SK-N-SH treated with all-trans-retinoic acid at 6 μM for 48 hours (cell line): ENCODE measurements at regions not wholly inside any gene's neighbourhood (a gene's known extent, or its start where the extent isn't known, plus 50 kb on each side); places are given as distances from the start of the nearest gene placed in this dataset.

Source experiments
- ATAC-seq: fragments of 200-7000 bp; cut with Tn5 transposase; 3 replicates; pipeline ENCODE4 v1.9.1; 2020; ENCODE audit warnings: mild to moderate bottlenecking, moderate library complexity
- ARNTL ChIP-seq: fragments of 450-650 bp; formaldehyde crosslinking; IDR thresholded peaks from 2 replicates; pipeline ENCODE4 v1.5.0; 2020; ENCODE audit warnings: low read depth, mild to moderate bottlenecking, moderate library complexity, borderline replicate concordance
- BACH2 ChIP-seq: fragments of 250-450 bp; sonication (Bioruptor Pico); IDR thresholded peaks from 2 replicates; pipeline ENCODE4 v1.9.0; 2021; ENCODE audit warnings: mild to moderate bottlenecking, borderline replicate concordance
- ESRRG ChIP-seq: fragments of 250-450 bp; sonication (Bioruptor Pico); IDR thresholded peaks from 2 replicates; pipeline ENCODE4 v1.6.1; 2021; ENCODE audit warnings: mild to moderate bottlenecking
- GLIS3 ChIP-seq: fragments of 250-450 bp; sonication (Bioruptor Pico); IDR thresholded peaks from 2 replicates; pipeline ENCODE4 v1.5.0; 2020; ENCODE audit warnings: mild to moderate bottlenecking, moderate library complexity
- ISL1 ChIP-seq: fragments of 250-450 bp; sonication (Bioruptor Pico); IDR thresholded peaks from 2 replicates; pipeline ENCODE4 v2.1.2; 2022; ENCODE audit warnings: mild to moderate bottlenecking, moderate library complexity
- OSR1 ChIP-seq: fragments of 250-450 bp; sonication (Bioruptor Pico); IDR thresholded peaks from 2 replicates; pipeline ENCODE4 v1.8.0; 2022; ENCODE audit warnings: moderate library complexity, mild to moderate bottlenecking, inconsistent platforms
- PPARA ChIP-seq: fragments of 250-450 bp; sonication (Bioruptor Pico); IDR thresholded peaks from 2 replicates; pipeline ENCODE4 v1.5.0; 2020; ENCODE audit warnings: mild to moderate bottlenecking, borderline replicate concordance
- RARB ChIP-seq: fragments of 250-450 bp; sonication (Bioruptor Pico); IDR thresholded peaks from 2 replicates; pipeline ENCODE4 v1.8.0; 2021; ENCODE audit warnings: mild to moderate bottlenecking, moderate library complexity
- SNAI2 ChIP-seq: fragments of 250-450 bp; sonication (Bioruptor Pico); IDR thresholded peaks from 2 replicates; pipeline ENCODE4 v1.5.0; 2020; ENCODE audit warnings: mild to moderate bottlenecking, moderate library complexity
- TCF4 ChIP-seq: fragments of 250-450 bp; sonication (Bioruptor Pico); IDR thresholded peaks from 2 replicates; pipeline ENCODE4 v1.8.0; 2021; ENCODE audit warnings: mild to moderate bottlenecking, moderate library complexity, borderline replicate concordance
- TOX ChIP-seq: fragments of 250-450 bp; sonication (Bioruptor Pico); IDR thresholded peaks from 2 replicates; pipeline ENCODE4 v1.8.0; 2021; ENCODE audit warnings: mild to moderate bottlenecking, moderate library complexity, borderline replicate concordance
- ZC3H10 ChIP-seq: fragments of 250-450 bp; sonication (Bioruptor Pico); IDR thresholded peaks from 2 replicates; pipeline ENCODE4 v1.5.1; 2021; ENCODE audit warnings: mild to moderate bottlenecking, moderate library complexity
- ZFP3 ChIP-seq: fragments of 250-450 bp; sonication (Bioruptor Pico); IDR thresholded peaks from 2 replicates; pipeline ENCODE4 v1.5.0; 2020; ENCODE audit warnings: mild to moderate bottlenecking, moderate library complexity
- ZFP30 ChIP-seq: fragments of 450-650 bp; formaldehyde crosslinking; IDR thresholded peaks from 2 replicates; pipeline ENCODE4 v1.5.0; 2022; ENCODE audit warnings: mild to moderate bottlenecking, moderate library complexity
- ZNF70 ChIP-seq: fragments of 450-650 bp; formaldehyde crosslinking; IDR thresholded peaks from 2 replicates; pipeline ENCODE4 v1.5.0; 2020; ENCODE audit warnings: mild to moderate bottlenecking, moderate library complexity
- ZNF8 ChIP-seq: fragments of 450-650 bp; formaldehyde crosslinking; IDR thresholded peaks from 2 replicates; pipeline ENCODE4 v1.5.0; 2020; ENCODE audit warnings: mild to moderate bottlenecking, moderate library complexity
- TF ChIP-seq, protein P1 (sequence below): fragments of 250-450 bp; sonication (Bioruptor Pico); IDR thresholded peaks from 2 replicates; pipeline ENCODE4 v1.5.1; 2020; ENCODE audit warnings: low read depth, mild to moderate bottlenecking, moderate library complexity
- TF ChIP-seq, protein P2 (sequence below): fragments of 250-450 bp; sonication (Bioruptor Pico); IDR thresholded peaks from 2 replicates; pipeline ENCODE4 v1.8.0; 2020; ENCODE audit warnings: mild to moderate bottlenecking, moderate library complexity, borderline replicate concordance
- TF ChIP-seq, protein P3 (sequence below): fragments of 250-450 bp; sonication (Bioruptor Pico); IDR thresholded peaks from 2 replicates; pipeline ENCODE4 v1.5.1; 2021; ENCODE audit warnings: mild to moderate bottlenecking, moderate library complexity
- TF ChIP-seq, protein P4 (sequence below): fragments of 250-450 bp; sonication (Bioruptor Pico); IDR thresholded peaks from 2 replicates; pipeline ENCODE4 v1.8.0; 2021; ENCODE audit warnings: low read depth, mild to moderate bottlenecking, moderate library complexity, borderline replicate concordance
- TF ChIP-seq, protein P5 (sequence below): fragments of 250-450 bp; sonication (Bioruptor Pico); IDR thresholded peaks from 2 replicates; pipeline ENCODE4 v1.5.0; 2020; ENCODE audit warnings: mild to moderate bottlenecking, moderate library complexity

DNA sequence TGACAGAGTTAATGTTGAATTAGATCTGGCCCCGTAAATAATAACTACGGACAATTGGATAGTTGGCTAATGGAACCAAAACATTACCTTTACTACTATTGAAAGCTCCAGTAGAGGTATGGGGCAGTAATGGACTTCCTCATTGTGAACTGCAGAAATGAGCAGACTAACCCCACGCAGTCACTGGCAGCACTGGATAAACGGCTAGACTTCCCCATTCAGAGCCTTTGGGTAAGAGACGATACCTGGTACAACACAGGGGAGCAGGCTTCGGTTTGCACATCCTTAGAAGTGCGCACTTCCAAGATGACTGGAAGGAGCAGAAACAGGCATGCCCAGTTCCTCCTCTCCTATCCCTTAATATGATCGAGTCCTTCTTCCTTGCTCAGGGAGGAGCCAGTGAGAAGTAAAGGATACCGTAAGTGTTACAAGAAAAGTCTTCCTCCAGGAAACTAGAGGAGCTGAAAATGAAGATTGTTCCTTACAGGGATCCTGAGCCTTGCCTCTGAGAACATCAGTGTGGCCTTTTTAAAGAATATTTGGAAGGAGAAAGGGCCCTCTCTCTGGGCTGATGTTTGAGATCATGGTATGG is 100.5 kb upstream of the NECTIN3 start (continued):
- TF ChIP-seq, protein P1, sequence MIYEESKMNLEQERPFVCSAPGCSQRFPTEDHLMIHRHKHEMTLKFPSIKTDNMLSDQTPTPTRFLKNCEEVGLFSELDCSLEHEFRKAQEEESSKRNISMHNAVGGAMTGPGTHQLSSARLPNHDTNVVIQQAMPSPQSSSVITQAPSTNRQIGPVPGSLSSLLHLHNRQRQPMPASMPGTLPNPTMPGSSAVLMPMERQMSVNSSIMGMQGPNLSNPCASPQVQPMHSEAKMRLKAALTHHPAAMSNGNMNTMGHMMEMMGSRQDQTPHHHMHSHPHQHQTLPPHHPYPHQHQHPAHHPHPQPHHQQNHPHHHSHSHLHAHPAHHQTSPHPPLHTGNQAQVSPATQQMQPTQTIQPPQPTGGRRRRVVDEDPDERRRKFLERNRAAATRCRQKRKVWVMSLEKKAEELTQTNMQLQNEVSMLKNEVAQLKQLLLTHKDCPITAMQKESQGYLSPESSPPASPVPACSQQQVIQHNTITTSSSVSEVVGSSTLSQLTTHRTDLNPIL (CRISPR knock-in tag), result no peak
- TF ChIP-seq ZNF8 (CRISPR knock-in tag), result no peak

DNA sequence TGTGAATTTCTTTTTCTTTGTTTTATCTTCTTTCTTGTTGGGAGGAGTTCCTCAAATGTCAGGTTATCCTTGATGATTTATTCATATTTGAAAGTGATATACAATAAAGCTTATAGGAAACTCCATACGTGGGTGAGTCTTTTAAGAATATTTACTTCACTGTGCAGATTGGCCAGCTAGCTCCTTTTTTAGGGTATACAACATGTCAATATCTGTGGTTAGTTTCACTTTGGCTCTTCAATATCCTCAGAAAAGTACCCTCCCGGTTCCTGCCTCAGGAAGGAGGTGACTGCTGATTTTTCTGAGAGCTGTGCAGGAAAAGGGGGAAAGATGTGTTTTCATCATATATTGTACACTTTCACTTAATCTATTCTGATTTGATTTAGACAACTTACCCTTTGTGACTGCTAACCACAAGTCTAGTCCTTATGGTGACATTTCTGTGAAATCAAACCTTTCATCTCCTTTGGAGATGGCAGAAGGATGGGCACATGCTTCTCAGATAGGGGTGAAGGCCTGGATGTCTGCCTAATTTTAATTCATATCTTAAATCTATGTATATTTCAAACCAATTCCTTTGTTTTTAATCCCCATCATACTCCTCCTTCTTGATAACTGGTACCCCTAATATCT is 98.2 kb upstream of the NECTIN3 start:
- no peak for ATAC-seq
- no peak for TF ChIP-seq GLIS3
- TF ChIP-seq SNAI2 (CRISPR knock-in tag), result no peak
- no peak for TF ChIP-seq ESRRG (CRISPR knock-in tag)
- TF ChIP-seq, all 23 proteins: peak for 0

DNA sequence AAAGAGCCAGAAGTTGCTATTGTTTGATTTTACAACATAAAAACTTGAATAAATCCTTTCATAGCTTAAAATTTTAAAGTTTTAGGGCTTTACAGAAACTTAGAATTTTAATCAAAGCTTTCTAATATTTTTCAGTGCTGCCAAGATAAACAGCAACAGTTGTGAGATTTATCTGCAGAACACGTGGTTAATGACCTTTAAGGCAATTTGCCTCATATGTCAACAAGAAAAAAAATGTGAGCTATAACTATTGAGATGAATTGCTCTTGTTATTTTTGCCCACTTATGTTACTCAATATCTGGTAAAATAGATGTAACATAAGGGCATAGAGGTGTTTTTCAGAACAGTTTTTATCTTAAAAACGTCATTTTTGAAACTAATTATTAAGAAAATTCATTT is 96.7 kb upstream of the NECTIN3 start:
- no peak for ATAC-seq
- TF ChIP-seq, protein P2, sequence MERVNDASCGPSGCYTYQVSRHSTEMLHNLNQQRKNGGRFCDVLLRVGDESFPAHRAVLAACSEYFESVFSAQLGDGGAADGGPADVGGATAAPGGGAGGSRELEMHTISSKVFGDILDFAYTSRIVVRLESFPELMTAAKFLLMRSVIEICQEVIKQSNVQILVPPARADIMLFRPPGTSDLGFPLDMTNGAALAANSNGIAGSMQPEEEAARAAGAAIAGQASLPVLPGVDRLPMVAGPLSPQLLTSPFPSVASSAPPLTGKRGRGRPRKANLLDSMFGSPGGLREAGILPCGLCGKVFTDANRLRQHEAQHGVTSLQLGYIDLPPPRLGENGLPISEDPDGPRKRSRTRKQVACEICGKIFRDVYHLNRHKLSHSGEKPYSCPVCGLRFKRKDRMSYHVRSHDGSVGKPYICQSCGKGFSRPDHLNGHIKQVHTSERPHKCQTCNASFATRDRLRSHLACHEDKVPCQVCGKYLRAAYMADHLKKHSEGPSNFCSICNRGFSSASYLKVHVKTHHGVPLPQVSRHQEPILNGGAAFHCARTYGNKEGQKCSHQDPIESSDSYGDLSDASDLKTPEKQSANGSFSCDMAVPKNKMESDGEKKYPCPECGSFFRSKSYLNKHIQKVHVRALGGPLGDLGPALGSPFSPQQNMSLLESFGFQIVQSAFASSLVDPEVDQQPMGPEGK (CRISPR knock-in tag), result no peak
- no peak for TF ChIP-seq ZNF8 (CRISPR knock-in tag)
- TF ChIP-seq, protein P3, sequence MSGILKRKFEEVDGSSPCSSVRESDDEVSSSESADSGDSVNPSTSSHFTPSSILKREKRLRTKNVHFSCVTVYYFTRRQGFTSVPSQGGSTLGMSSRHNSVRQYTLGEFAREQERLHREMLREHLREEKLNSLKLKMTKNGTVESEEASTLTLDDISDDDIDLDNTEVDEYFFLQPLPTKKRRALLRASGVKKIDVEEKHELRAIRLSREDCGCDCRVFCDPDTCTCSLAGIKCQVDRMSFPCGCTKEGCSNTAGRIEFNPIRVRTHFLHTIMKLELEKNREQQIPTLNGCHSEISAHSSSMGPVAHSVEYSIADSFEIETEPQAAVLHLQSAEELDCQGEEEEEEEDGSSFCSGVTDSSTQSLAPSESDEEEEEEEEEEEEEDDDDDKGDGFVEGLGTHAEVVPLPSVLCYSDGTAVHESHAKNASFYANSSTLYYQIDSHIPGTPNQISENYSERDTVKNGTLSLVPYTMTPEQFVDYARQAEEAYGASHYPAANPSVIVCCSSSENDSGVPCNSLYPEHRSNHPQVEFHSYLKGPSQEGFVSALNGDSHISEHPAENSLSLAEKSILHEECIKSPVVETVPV, result no peak
- TF ChIP-seq ZFP3, result no peak
- TF ChIP-seq PPARA (CRISPR knock-in tag), result no peak
- no peak for TF ChIP-seq ZNF70 (CRISPR knock-in tag)
- TF ChIP-seq ZFP30 (CRISPR knock-in tag), result no peak
- no peak for TF ChIP-seq SNAI2 (CRISPR knock-in tag)
- no peak for TF ChIP-seq ZC3H10 (CRISPR knock-in tag)
- TF ChIP-seq TCF4 (CRISPR knock-in tag), result no peak
- no peak for TF ChIP-seq RARB (CRISPR knock-in tag)
- no peak for TF ChIP-seq BACH2 (CRISPR knock-in tag)
- no peak for TF ChIP-seq ESRRG (CRISPR knock-in tag)
- TF ChIP-seq ARNTL (CRISPR knock-in tag), result no peak
- TF ChIP-seq ISL1 (CRISPR knock-in tag), result no peak
- TF ChIP-seq OSR1, result no peak
- TF ChIP-seq TOX (CRISPR knock-in tag), result no peak
- TF ChIP-seq, protein P4, sequence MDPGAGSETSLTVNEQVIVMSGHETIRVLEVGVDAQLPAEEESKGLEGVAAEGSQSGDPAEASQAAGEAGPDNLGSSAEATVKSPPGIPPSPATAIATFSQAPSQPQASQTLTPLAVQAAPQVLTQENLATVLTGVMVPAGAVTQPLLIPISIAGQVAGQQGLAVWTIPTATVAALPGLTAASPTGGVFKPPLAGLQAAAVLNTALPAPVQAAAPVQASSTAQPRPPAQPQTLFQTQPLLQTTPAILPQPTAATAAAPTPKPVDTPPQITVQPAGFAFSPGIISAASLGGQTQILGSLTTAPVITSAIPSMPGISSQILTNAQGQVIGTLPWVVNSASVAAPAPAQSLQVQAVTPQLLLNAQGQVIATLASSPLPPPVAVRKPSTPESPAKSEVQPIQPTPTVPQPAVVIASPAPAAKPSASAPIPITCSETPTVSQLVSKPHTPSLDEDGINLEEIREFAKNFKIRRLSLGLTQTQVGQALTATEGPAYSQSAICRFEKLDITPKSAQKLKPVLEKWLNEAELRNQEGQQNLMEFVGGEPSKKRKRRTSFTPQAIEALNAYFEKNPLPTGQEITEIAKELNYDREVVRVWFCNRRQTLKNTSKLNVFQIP (CRISPR knock-in tag), result no peak

DNA sequence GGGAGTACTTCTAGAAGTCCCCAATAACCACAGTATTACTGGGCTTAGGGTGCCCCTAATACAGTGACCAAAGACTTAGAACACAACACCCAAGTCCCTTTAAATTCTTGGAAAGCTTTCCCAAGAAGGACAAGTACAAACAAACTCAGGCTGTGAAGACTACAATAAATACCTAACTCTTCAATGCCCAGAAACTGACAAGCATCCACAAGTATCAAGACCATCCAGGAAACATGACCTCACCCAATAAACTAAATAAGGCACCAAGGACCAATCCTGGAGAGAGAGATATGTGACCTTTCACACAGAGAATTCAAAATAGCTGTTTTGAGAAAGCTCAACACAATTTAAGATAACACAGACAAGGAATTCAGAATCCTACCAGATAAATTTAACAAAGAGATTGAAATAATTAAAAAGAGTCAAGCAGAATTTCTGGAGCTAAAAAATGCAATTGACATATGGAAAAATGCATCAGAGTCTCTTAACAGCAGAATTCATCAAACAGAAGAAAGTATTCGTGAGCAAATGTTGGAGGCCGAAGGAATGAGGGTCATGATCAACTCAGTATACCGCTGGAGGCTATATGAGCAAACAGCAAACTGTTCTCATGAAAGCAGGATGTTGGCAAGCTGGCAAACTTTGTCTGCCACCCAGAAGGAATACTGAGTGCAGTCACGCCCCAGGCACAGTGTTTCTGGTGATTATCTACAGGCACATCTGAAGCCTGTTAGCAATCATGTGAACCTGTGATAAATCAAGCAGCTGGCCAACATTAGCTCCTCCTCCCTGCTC is 87.0 kb upstream of the NECTIN3 start:
- ATAC-seq, result no peak
- TF ChIP-seq OSR1, result no peak
- TF ChIP-seq RARB (CRISPR knock-in tag), result no peak
- TF ChIP-seq TCF4 (CRISPR knock-in tag), result no peak
- TF ChIP-seq, protein P3, result no peak
- TF ChIP-seq, protein P5, sequence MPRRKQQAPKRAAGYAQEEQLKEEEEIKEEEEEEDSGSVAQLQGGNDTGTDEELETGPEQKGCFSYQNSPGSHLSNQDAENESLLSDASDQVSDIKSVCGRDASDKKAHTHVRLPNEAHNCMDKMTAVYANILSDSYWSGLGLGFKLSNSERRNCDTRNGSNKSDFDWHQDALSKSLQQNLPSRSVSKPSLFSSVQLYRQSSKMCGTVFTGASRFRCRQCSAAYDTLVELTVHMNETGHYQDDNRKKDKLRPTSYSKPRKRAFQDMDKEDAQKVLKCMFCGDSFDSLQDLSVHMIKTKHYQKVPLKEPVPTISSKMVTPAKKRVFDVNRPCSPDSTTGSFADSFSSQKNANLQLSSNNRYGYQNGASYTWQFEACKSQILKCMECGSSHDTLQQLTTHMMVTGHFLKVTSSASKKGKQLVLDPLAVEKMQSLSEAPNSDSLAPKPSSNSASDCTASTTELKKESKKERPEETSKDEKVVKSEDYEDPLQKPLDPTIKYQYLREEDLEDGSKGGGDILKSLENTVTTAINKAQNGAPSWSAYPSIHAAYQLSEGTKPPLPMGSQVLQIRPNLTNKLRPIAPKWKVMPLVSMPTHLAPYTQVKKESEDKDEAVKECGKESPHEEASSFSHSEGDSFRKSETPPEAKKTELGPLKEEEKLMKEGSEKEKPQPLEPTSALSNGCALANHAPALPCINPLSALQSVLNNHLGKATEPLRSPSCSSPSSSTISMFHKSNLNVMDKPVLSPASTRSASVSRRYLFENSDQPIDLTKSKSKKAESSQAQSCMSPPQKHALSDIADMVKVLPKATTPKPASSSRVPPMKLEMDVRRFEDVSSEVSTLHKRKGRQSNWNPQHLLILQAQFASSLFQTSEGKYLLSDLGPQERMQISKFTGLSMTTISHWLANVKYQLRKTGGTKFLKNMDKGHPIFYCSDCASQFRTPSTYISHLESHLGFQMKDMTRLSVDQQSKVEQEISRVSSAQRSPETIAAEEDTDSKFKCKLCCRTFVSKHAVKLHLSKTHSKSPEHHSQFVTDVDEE, result no peak
- TF ChIP-seq ZNF8 (CRISPR knock-in tag), result no peak
